K562 (cell line): ENCODE measurements at regions not wholly inside any gene's neighbourhood (a gene's known extent, or its start where the extent isn't known, plus 50 kb on each side); places are given as distances from the start of the nearest gene placed in this dataset.

Experiments used
- ATAC-seq: fragments of 200-7000 bp; cut with Tn5 transposase; 3 replicates; pipeline ENCODE4 v1.9.1; 2020; ENCODE audit warnings: moderate library complexity
- BruUV-seq: library from RNA; stranded (reverse); fragments of 400-500 nt; replicated peaks from 2 replicates; lab custom pipeline; 2021; lab: Mats Ljungman, UMichigan
- CTCF ChIA-PET: fragments of 300-600 bp; formaldehyde crosslinking; extraction: SDS; loops from one replicate; lab custom pipeline; 2021; ENCODE audit warnings: low intra/inter-chr PET ratio; lab: Yijun Ruan, JAX
- POLR2A ChIA-PET: fragments of 300-600, 350-650 bp; sonication (Branson Sonifier 250); formaldehyde crosslinking; extraction: SDS; loops from one replicate; lab custom pipeline; 2021; ENCODE audit warnings: antibody characterized with exemption, inconsistent platforms; lab: Yijun Ruan, JAX
- DNase-seq, 4 experiments: peaks; one replicate each; pipeline versions ENCODE4 v3.0.0 to v3.0.0-alpha.2; 2011 to 2018; ENCODE audit warnings: low spot score in 3 of 4, mixed read lengths in 3 of 4; ENCODE audit errors: extremely low read depth in 1 of 4
- FAIRE-seq: peaks from 2 replicates; lab custom pipeline; 2011; peaks lifted over from hg19 to GRCh38; lab: Jason Lieb, UNC
- H2AFZ ChIP-seq: 2 replicates; pipeline ENCODE4 v1.6.0; 2011; ENCODE audit warnings: low read depth, low read length, control low read depth, inconsistent platforms
- H3K27ac ChIP-seq: fragments of 200-600 bp; 3 replicates; pipeline ENCODE4 v1.8.0; 2011; ENCODE audit warnings: low read depth, mild to moderate bottlenecking, control low read depth, inconsistent platforms, low read length, moderate library complexity, mixed read lengths; ENCODE audit errors: extremely low read depth
- H3K27me3 ChIP-seq, 2 experiments: fragments of 300-600 bp in 1 of 2; 2 replicates in 1 of 2; 3 replicates in 1 of 2; pipeline versions ENCODE4 v1.6.0 to v1.8.0; 2011; ENCODE audit warnings: inconsistent platforms in 2 of 2, low read length in 2 of 2, mild to moderate bottlenecking in 1 of 2, mixed read lengths in 1 of 2, moderate library complexity in 1 of 2; ENCODE audit not compliant: control insufficient read depth in 2 of 2, insufficient read depth in 2 of 2
- H3K36me3 ChIP-seq: fragments of 300-600 bp; 3 replicates; pipeline ENCODE4 v1.8.0; 2011; ENCODE audit warnings: mild to moderate bottlenecking, low read length, inconsistent platforms; ENCODE audit not compliant: control insufficient read depth, insufficient read depth
- H3K4me1 ChIP-seq, 2 experiments: fragments of 200-600 bp in 1 of 2; replicated peaks in 1 of 2; 2 replicates in 1 of 2; 3 replicates in 1 of 2; pipeline versions ENCODE4 v1.5.1 to v1.8.0; 2011; ENCODE audit warnings: inconsistent platforms in 2 of 2, low read length in 2 of 2, mild to moderate bottlenecking in 1 of 2, mixed read lengths in 1 of 2, moderate library complexity in 1 of 2; ENCODE audit not compliant: control insufficient read depth in 2 of 2, insufficient read depth in 2 of 2
- H3K4me2 ChIP-seq: 2 replicates; pipeline ENCODE4 v1.6.1; 2011; ENCODE audit warnings: low read length, control low read depth, inconsistent platforms, mixed read lengths; ENCODE audit not compliant: insufficient read depth
- H3K4me3 ChIP-seq: fragments of 200-600 bp; sonication (generic), shearing (Covaris generic); 2 replicates; pipeline ENCODE4 v1.5.1; 2016; ENCODE audit warnings: control low read depth, inconsistent platforms
- H3K79me2 ChIP-seq: fragments of 200-600 bp; 3 replicates; pipeline ENCODE4 v1.8.0; 2011; ENCODE audit warnings: low read length, inconsistent platforms; ENCODE audit not compliant: control insufficient read depth, insufficient read depth
- H3K9ac ChIP-seq, 2 experiments: 2 replicates each; pipeline versions ENCODE4 v1.6.0 to v1.6.1; 2011; ENCODE audit warnings: low read depth in 2 of 2, low read length in 2 of 2, control low read depth in 1 of 2, inconsistent platforms in 1 of 2, mild to moderate bottlenecking in 1 of 2, mixed read lengths in 1 of 2; ENCODE audit not compliant: insufficient read depth in 1 of 2
- H3K9me1 ChIP-seq: one replicate; pipeline ENCODE4 v1.6.0; 2011; ENCODE audit warnings: inconsistent platforms, mild to moderate bottlenecking, low read length, moderate library complexity; ENCODE audit not compliant: control insufficient read depth, insufficient read depth
- H3K9me3 ChIP-seq: replicated peaks from 2 replicates; pipeline ENCODE4 v1.5.1; 2011; ENCODE audit warnings: low read depth, low read length, inconsistent platforms; ENCODE audit not compliant: control insufficient read depth, insufficient read depth
- H4K20me1 ChIP-seq: replicated peaks from 2 replicates; pipeline ENCODE4 v1.6.1; 2011; ENCODE audit warnings: low read length, inconsistent platforms, mixed read lengths; ENCODE audit not compliant: control insufficient read depth, insufficient read depth
- HDAC2 ChIP-seq: fragments of 450-650 bp; IDR thresholded peaks from 2 replicates; pipeline ENCODE4 v1.6.1; 2016; ENCODE audit warnings: mild to moderate bottlenecking
- IRF2 ChIP-seq: sonication (generic); formaldehyde crosslinking; IDR thresholded peaks from 2 replicates; pipeline ENCODE4 v1.8.1; 2022; ENCODE audit warnings: mild to moderate bottlenecking, missing genetic modification reagents
- KLF6 ChIP-seq: fragments of 250-450 bp; sonication (Bioruptor Pico); IDR thresholded peaks from 2 replicates; pipeline ENCODE4 v1.4.0; 2020; ENCODE audit warnings: mild to moderate bottlenecking, moderate library complexity, borderline replicate concordance
- MEIS2 ChIP-seq: fragments of 450-650 bp; IDR thresholded peaks from 2 replicates; pipeline ENCODE4 v1.6.1; 2014; ENCODE audit warnings: mild to moderate bottlenecking; ENCODE audit not compliant: partially characterized antibody
- MYBL2 ChIP-seq, 2 experiments: fragments of 450-650 bp in 1 of 2; sonication (generic) in 1 of 2; formaldehyde crosslinking in 1 of 2; IDR thresholded peaks; 2 replicates each; pipeline versions ENCODE4 v1.6.1 to v1.8.1; 2017 to 2022; ENCODE audit warnings: borderline replicate concordance in 1 of 2, inconsistent platforms in 1 of 2, low read depth in 1 of 2, mild to moderate bottlenecking in 1 of 2, missing genetic modification reagents in 1 of 2, moderate library complexity in 1 of 2
- NFIC ChIP-seq: fragments of 450-650 bp; IDR thresholded peaks from 2 replicates; pipeline ENCODE4 v1.6.1; 2017; ENCODE audit warnings: mild to moderate bottlenecking, inconsistent platforms
- RCOR1 ChIP-seq, 2 experiments: IDR thresholded peaks; 2 replicates each; pipeline ENCODE4 v1.6.1; 2012; ENCODE audit warnings: low read depth in 2 of 2, low read length in 2 of 2, borderline replicate concordance in 1 of 2, improper control_type of control experiment in 1 of 2
- TAF7 ChIP-seq: fragments of 450-650 bp; IDR thresholded peaks from 2 replicates; pipeline ENCODE4 v1.6.1; 2016; ENCODE audit warnings: missing genetic modification characterization, missing compliant biosample characterization
- ZBTB26 ChIP-seq: fragments of 450-650 bp; formaldehyde crosslinking; IDR thresholded peaks from 2 replicates; pipeline ENCODE4 v1.4.0; 2022; ENCODE audit warnings: missing genetic modification characterization
- ZC3H11A ChIP-seq: IDR thresholded peaks from 2 replicates; pipeline ENCODE4 v1.6.1; 2012; ENCODE audit warnings: low read depth, low read length, improper control_type of control experiment
- ZNF347 ChIP-seq: fragments of 450-650 bp; formaldehyde crosslinking; IDR thresholded peaks from 2 replicates; pipeline ENCODE4 v1.4.0; 2020; ENCODE audit warnings: low read depth, mild to moderate bottlenecking, moderate library complexity
- ZNF561 ChIP-seq: fragments of 450-650 bp; formaldehyde crosslinking; conservative IDR thresholded peaks from 2 replicates; pipeline ENCODE4 v1.4.0; 2020; ENCODE audit warnings: mild to moderate bottlenecking, moderate library complexity
- ZNF696 ChIP-seq: fragments of 250-450 bp; sonication (Bioruptor Pico); conservative IDR thresholded peaks from 2 replicates; pipeline ENCODE4 v1.4.0; 2020; ENCODE audit warnings: mild to moderate bottlenecking, moderate library complexity
- ZNF778 ChIP-seq: fragments of 450-650 bp; formaldehyde crosslinking; IDR thresholded peaks from 2 replicates; pipeline ENCODE4 v1.4.0; 2020; ENCODE audit warnings: mild to moderate bottlenecking, moderate library complexity
- WGBS: fragments of 100-300 bp; shearing (Covaris generic); methylation state at CpG from one replicate; pipeline ENCODE4 v1.1.6; 2016; ENCODE audit warnings: low coverage, mixed read lengths; ENCODE audit not compliant: insufficient coverage; ENCODE audit errors: missing lambda C conversion rate; 5-methylcytosine and 5-hydroxymethylcytosine counted together
- in situ Hi-C: fragments of 300-500 bp; cut with MboI; formaldehyde crosslinking; loops from 4 replicates; pipeline ENCODE4 v1.15.0; 2018; ENCODE audit warnings: inconsistent platforms, mixed read lengths
- intact Hi-C: fragments of 100-400 bp; cut with micrococcal nuclease; formaldehyde crosslinking; loops from 2 replicates; pipeline ENCODE4 v1.14.2; 2022

GRCh38 chr6:76792394-76792793 is 670.9 kb downstream of the HTR1B start:
- H3K4me3 ChIP-seq = no peak overlapping the region
- no peak overlapping the region for H3K27ac ChIP-seq
- H2AFZ ChIP-seq = no peak overlapping the region
- FAIRE-seq = no peak
- no peak for TF ChIP-seq MEIS2
- TF ChIP-seq, all 486 proteins: peak for 0
- POLR2A ChIA-PET = no interaction called here
- DNase-seq (no peak), ATAC-seq (no peak)
- CTCF ChIA-PET = no interaction called here
- Histone ChIP-seq H3K4me1 (no peaks in the 10 kb centered on the region), H3K9me3 (no peaks in the 10 kb centered on the region), H3K9ac (no peak overlapping the region), H3K27me3 (no peaks in the 10 kb centered on the region), H3K9me1 (no peaks in the 10 kb centered on the region), H3K36me3 (no peaks in the 10 kb centered on the region), H3K79me2 (no peaks in the 10 kb centered on the region), H4K20me1 (no peaks in the 10 kb centered on the region), H3K4me2 (no peak overlapping the region)
- WGBS = 0% methylated on average over 1 of the region's 1 CpG
- no TSS peak for BruUV-seq
- in situ Hi-C loops (no loop called here), intact Hi-C loops (no loop called here)

GRCh38 chr6:76790881-76791280 is 672.4 kb downstream of the HTR1B start:
- ATAC-seq (no peak), FAIRE-seq (no peak), DNase-seq (no peak)
- Histone ChIP-seq H3K27ac (no peak overlapping the region), H3K9me1 (no peaks in the 10 kb centered on the region), H3K27me3 (no peaks in the 10 kb centered on the region), H3K9ac (no peak overlapping the region), H3K79me2 (no peaks in the 10 kb centered on the region), H3K36me3 (no peaks in the 10 kb centered on the region), H3K9me3 (no peaks in the 10 kb centered on the region), H3K4me1 (no peaks in the 10 kb centered on the region), H4K20me1 (no peaks in the 10 kb centered on the region), H3K4me2 (no peak overlapping the region), H2AFZ (no peak overlapping the region), H3K4me3 (no peak overlapping the region)
- POLR2A ChIA-PET = no interaction called here
- CTCF ChIA-PET = no interaction called here
- intact Hi-C loops = no loop called here
- no TSS peak for BruUV-seq
- TF ChIP-seq ZNF696 (CRISPR knock-in tag) = no peak
- TF ChIP-seq RCOR1 (IDR thresholded peaks at IDR 0.05; ENCODE audit: borderline replicate concordance in 1 of 2, low read depth in 2 of 2, low read length in 2 of 2) = no peak
- no peak for TF ChIP-seq ZC3H11A
- no peak for TF ChIP-seq HDAC2
- no peak for TF ChIP-seq ZBTB26
- no peak for TF ChIP-seq ZNF778
- TF ChIP-seq IRF2 = no peak
- no peak for TF ChIP-seq KLF6
- no peak for TF ChIP-seq MYBL2 (IDR thresholded peaks at IDR 0.05; ENCODE audit: low read depth)
- no peak for TF ChIP-seq MYBL2 (CRISPR knock-in tag; IDR thresholded peaks at IDR 0.05; ENCODE audit: borderline replicate concordance)
- TF ChIP-seq ZNF561 (CRISPR knock-in tag) = no peak
- TF ChIP-seq TAF7 (tag) = no peak
- no peak for TF ChIP-seq NFIC
- no peak for TF ChIP-seq ZNF347 (CRISPR knock-in tag)
- in situ Hi-C loops = no loop called here
